ENCODE measurements at regions not wholly inside any gene's neighbourhood (a gene's known extent, or its start where the extent isn't known, plus 50 kb on each side); places are given as distances from the start of the nearest gene placed in this dataset.

DNA sequence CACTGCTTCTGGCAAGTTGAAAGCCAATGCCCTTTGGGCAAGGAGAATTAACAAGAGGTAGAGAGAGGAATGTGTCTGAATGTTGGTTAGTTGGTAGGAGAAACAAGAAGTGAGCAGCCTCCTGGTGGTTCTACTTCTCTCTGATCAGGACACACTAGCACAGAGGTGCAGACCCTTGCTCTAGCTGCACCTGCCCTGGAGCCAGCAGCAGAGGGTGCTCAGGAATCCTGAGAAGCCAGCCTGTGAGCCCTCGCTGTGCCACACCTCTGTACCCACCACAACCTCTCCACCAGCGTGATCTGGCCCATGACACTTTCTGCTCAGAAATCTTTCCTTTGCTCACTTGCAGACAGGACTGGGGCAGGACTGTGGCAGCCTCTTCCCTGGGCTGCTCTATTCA, 364.7 kb downstream of the RPS24 start:
- TF ChIP-seq, protein P1, sequence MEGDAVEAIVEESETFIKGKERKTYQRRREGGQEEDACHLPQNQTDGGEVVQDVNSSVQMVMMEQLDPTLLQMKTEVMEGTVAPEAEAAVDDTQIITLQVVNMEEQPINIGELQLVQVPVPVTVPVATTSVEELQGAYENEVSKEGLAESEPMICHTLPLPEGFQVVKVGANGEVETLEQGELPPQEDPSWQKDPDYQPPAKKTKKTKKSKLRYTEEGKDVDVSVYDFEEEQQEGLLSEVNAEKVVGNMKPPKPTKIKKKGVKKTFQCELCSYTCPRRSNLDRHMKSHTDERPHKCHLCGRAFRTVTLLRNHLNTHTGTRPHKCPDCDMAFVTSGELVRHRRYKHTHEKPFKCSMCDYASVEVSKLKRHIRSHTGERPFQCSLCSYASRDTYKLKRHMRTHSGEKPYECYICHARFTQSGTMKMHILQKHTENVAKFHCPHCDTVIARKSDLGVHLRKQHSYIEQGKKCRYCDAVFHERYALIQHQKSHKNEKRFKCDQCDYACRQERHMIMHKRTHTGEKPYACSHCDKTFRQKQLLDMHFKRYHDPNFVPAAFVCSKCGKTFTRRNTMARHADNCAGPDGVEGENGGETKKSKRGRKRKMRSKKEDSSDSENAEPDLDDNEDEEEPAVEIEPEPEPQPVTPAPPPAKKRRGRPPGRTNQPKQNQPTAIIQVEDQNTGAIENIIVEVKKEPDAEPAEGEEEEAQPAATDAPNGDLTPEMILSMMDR (IDR thresholded peaks at IDR 0.05) = no peak
- TF ChIP-seq EP300 (IDR thresholded peaks at IDR 0.05) = no peak
